GM12872 (cell line): ENCODE measurements at regions not wholly inside any gene's neighbourhood (a gene's known extent, or its start where the extent isn't known, plus 50 kb on each side); places are given as distances from the start of the nearest gene placed in this dataset.

ENCODE experiments used
- TF ChIP-seq, protein P1 (sequence below): IDR thresholded peaks from 3 replicates; pipeline ENCODE4 v1.5.1; 2011; ENCODE audit warnings: low read depth, mild to moderate bottlenecking, low read length, moderate library complexity; ENCODE audit not compliant: insufficient read depth

DNA sequence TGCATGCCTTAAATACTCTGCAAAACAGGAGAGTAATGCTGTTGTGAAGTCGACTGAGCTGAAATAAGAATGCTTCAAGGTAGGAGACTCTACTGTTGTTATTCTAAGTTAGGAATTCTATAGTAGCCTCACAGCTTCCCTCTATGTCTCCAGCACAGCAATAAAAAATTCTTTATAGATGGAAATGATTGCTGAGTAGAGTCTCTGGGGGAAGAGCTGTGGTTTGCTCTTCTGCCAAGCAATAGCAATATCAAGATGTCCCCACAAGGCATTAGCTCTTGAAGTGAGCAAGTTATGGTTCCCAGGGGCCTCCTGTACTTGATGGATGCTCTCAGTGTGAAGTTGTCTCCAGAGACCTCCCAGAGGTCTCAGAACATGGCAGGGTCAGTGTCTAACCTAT, 880.6 kb upstream of the FRG1 start:
- TF ChIP-seq, protein P1, sequence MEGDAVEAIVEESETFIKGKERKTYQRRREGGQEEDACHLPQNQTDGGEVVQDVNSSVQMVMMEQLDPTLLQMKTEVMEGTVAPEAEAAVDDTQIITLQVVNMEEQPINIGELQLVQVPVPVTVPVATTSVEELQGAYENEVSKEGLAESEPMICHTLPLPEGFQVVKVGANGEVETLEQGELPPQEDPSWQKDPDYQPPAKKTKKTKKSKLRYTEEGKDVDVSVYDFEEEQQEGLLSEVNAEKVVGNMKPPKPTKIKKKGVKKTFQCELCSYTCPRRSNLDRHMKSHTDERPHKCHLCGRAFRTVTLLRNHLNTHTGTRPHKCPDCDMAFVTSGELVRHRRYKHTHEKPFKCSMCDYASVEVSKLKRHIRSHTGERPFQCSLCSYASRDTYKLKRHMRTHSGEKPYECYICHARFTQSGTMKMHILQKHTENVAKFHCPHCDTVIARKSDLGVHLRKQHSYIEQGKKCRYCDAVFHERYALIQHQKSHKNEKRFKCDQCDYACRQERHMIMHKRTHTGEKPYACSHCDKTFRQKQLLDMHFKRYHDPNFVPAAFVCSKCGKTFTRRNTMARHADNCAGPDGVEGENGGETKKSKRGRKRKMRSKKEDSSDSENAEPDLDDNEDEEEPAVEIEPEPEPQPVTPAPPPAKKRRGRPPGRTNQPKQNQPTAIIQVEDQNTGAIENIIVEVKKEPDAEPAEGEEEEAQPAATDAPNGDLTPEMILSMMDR: no peak

DNA sequence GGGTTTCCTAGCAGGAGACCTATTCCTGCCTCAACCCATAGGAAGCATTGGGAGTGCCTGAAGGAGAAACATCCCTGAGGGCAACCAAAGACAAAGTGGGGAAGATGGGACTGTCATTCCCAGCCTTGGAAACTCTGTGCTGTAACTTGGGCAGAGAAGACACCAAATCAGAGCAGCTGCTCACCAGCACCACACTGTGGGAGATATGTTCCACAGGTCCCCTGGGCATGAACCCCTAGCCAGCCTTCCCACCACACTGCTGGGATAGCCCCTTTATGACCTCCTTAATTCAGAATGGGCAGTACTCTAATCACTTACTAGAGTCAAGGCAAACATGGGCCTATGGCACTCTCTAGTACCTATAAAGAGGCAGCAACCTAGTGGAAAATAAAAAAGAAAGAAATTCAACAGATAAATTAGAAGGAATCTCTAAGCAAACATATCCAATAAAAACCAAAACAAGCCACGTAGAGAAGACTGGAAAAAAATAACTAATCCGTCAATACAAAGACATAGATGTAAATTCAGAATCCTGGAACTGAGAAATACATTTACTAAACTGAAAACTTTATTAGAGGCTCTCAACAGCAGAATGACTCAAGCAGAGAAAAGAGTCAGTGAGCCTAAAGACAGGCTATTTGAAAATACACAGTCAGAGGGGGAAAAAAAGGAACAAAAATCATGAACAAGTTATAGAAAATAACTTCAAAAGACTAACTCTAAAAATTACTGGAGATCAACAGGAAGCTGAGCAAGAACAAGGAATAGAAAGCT, 878.4 kb upstream of the FRG1 start:
- TF ChIP-seq, protein P1: no peak

DNA sequence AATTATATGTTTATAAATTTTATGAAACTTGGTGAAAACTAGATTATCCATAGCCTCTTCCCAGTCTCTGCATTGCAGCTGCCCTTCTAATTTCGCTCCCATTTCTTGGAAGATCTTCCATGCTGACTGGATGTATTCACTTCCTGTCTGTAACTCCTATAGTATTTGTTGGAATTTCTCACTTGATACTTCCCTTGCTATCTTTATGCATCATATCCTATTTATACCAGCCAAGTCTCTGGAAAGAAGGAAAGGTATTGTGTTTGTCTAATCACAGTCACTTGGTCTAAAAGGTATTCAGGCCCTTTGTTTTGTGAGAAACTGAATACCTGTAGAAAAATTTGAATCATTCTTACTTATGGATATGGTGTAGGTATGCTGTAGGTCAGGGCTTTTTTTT, 870.9 kb upstream of the FRG1 start:
- TF ChIP-seq, protein P1: no peak

DNA sequence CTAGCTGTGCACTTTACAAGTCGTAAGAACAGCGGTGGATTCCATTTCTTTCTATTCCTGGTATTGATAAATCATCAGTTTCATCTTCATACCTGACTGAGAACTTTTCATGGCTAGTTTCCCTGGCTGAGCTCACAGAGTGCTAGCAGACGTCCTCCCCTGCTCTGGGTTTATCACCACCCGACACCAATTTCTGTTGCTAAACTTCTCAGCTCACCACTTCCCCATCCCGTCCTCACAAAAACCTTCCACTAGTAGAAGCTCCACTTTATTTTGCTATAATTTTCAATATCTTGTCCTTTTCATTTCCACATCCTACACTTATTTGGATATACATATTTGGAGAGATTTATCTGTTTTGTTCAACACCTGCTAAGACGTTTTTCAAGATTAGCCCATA, 869.4 kb upstream of the FRG1 start:
- TF ChIP-seq, protein P1: no peak

GRCh38 chr4:189073739-189074138, 866.9 kb upstream of the FRG1 start:
- TF ChIP-seq, protein P1: no peak

- TF ChIP-seq, protein P1: no peak
These were observed 858.8 kb upstream of the FRG1 start for GRCh38 chr4:189081826-189082225.

DNA sequence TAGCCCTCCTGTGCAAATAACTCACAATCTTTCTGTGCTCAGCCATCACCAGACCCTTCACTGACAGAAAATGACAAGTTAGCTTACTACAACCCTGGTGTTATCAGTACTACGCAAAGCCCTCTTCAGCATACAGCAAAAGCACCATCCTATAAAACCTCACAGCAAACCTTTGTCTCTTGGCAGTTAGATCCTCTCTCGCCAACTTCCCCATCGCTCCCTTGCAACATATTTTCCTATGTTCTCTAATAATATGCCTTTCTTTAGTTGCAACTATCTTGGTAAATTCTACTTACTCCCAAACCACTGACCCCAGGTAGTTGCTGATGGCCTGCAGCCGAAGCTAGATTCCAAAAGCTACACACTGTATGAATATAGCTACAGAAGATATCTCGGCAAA, 856.9 kb upstream of the FRG1 start:
- TF ChIP-seq, protein P1: no peak
